ENCODE measurements at regions not wholly inside any gene's neighbourhood (a gene's known extent, or its start where the extent isn't known, plus 50 kb on each side); places are given as distances from the start of the nearest gene placed in this dataset.

GRCh38 chr2:9744256-9745004, 98.8 kb upstream of the TAF1B start:
- Histone ChIP-seq H3K4me3 (no peak overlapping the region), H3K4me1 (no peaks in the 10 kb centered on the region), H3K9me3 (no peaks in the 10 kb centered on the region), H3K27ac (no peak overlapping the region), H3K36me3 (no peaks in the 10 kb centered on the region), H3K27me3 (no peaks in the 10 kb centered on the region)
- no peak for TF ChIP-seq POLR2A (IDR thresholded peaks at IDR 0.05)
- DNase-seq = no peak
- intact Hi-C loops (cut with DNase I; ENCODE audit: low total_unique reads) = no loop called here

GRCh38 chr2:9745153-9745899, 97.9 kb upstream of the TAF1B start:
- no peak overlapping the region for H3K4me3 ChIP-seq
- no peaks in the 10 kb centered on the region for H3K27me3 ChIP-seq
- H3K4me1 ChIP-seq = no peaks in the 10 kb centered on the region
- H3K36me3 ChIP-seq = no peaks in the 10 kb centered on the region
- intact Hi-C loops (cut with DNase I; ENCODE audit: low total_unique reads) = no loop called here
- no peak for DNase-seq
- TF ChIP-seq CTCF (IDR thresholded peaks at IDR 0.05) = no peak
- no peak for TF ChIP-seq POLR2A (IDR thresholded peaks at IDR 0.05)
- H3K9me3 ChIP-seq = no peaks in the 10 kb centered on the region
- H3K27ac ChIP-seq = no peak overlapping the region

GRCh38 chr2:9747396-9747795, 95.9 kb upstream of the TAF1B start:
- H3K36me3 ChIP-seq = no peaks in the 10 kb centered on the region
- no peak for TF ChIP-seq POLR2A (IDR thresholded peaks at IDR 0.05)
- no peak for TF ChIP-seq CTCF (IDR thresholded peaks at IDR 0.05)
- DNase-seq = no peak
- no peaks in the 10 kb centered on the region for H3K4me1 ChIP-seq
- H3K27me3 ChIP-seq = no peaks in the 10 kb centered on the region
- intact Hi-C loops (cut with DNase I; ENCODE audit: low total_unique reads) = no loop called here
- no peak overlapping the region for H3K4me3 ChIP-seq
- no peaks in the 10 kb centered on the region for H3K9me3 ChIP-seq
- no peak overlapping the region for H3K27ac ChIP-seq

GRCh38 chr2:9748577-9748976, 94.7 kb upstream of the TAF1B start:
- Histone ChIP-seq H3K27ac (no peak overlapping the region), H3K27me3 (no peaks in the 10 kb centered on the region), H3K36me3 (no peaks in the 10 kb centered on the region), H3K4me3 (no peak overlapping the region), H3K4me1 (no peaks in the 10 kb centered on the region), H3K9me3 (no peaks in the 10 kb centered on the region)
- TF ChIP-seq POLR2A (IDR thresholded peaks at IDR 0.05) = no peak
- TF ChIP-seq CTCF (IDR thresholded peaks at IDR 0.05) = no peak
- intact Hi-C loops (cut with DNase I; ENCODE audit: low total_unique reads) = no loop called here
- DNase-seq = no peak

- TF ChIP-seq CTCF (IDR thresholded peaks at IDR 0.05) (no peak), POLR2A (IDR thresholded peaks at IDR 0.05) (no peak)
- Histone ChIP-seq H3K36me3 (no peaks in the 10 kb centered on the region), H3K9me3 (no peaks in the 10 kb centered on the region), H3K27me3 (no peaks in the 10 kb centered on the region), H3K4me3 (no peak overlapping the region), H3K27ac (no peak overlapping the region), H3K4me1 (no peaks in the 10 kb centered on the region)
- intact Hi-C loops (cut with DNase I; ENCODE audit: low total_unique reads) = no loop called here
- DNase-seq = no peak
Measured at GRCh38 chr2:9749546-9750223, 93.6 kb upstream of the TAF1B start.
